ENCODE measurements at regions not wholly inside any gene's neighbourhood (a gene's known extent, or its start where the extent isn't known, plus 50 kb on each side); places are given as distances from the start of the nearest gene placed in this dataset.

GRCh38 chr12:98037401-98038140 lies 477.8 kb upstream of the TMPO start:
- DNase-seq (ENCODE audit: insufficient read length, low spot score) (no peak), FAIRE-seq (no peak)
- TF ChIP-seq CTCF (IDR thresholded peaks at IDR 0.05; ENCODE audit: insufficient read depth, missing control alignments) = no peak

DNA sequence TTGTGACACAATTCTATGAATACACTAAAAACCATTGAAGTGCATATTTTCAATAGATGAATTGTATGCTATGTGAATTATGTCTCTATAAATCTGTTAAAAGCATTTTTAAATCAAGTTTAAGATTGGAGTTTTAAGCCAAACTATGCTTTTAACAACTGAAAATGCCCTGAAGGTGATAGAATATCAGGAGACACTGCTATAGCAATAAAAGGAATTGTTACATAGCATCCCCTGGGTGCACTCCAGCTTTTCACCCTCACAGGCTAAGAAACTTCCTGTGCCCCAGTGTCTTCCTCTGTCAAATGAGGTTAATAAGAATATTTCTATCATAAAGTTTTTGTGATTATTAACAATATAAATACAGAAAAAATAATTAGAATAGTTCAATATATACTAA lies 472.7 kb upstream of the TMPO start:
- FAIRE-seq (no peak), DNase-seq (ENCODE audit: insufficient read length, low spot score) (no peak)
- TF ChIP-seq CTCF (IDR thresholded peaks at IDR 0.05; ENCODE audit: insufficient read depth, missing control alignments) = no peak

GRCh38 chr12:98045395-98045794 lies 470.0 kb upstream of the TMPO start:
- FAIRE-seq (no peak), DNase-seq (ENCODE audit: insufficient read length, low spot score) (no peak)
- no peak for TF ChIP-seq CTCF (IDR thresholded peaks at IDR 0.05; ENCODE audit: insufficient read depth, missing control alignments)

- FAIRE-seq (no peak), DNase-seq (ENCODE audit: insufficient read length, low spot score) (no peak)
- TF ChIP-seq CTCF (IDR thresholded peaks at IDR 0.05; ENCODE audit: insufficient read depth, missing control alignments) = no peak
Measured at GRCh38 chr12:98048326-98048725, 467.1 kb upstream of the TMPO start.

DNA sequence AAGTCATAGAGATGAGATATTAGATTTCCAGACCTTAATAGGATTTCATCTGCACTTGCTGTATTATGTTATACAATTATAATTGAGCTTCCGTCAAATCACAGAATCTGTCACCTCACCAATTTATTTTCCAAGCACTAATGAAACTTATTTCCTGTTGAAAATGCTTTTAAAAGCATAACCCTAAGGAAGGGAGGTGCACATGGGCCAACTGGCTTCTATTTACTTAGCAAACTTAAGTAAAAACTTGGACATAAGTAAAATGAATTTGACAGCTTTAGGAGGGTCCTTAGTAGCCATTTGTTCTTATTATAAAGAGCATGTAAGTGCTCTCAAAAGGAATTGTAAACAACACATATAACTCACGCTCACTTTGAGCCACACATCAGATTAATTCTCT lies 462.2 kb upstream of the TMPO start:
- FAIRE-seq = no peak
- no peak for DNase-seq (ENCODE audit: insufficient read length, low spot score)
- TF ChIP-seq CTCF (IDR thresholded peaks at IDR 0.05; ENCODE audit: insufficient read depth, missing control alignments) = no peak

DNA sequence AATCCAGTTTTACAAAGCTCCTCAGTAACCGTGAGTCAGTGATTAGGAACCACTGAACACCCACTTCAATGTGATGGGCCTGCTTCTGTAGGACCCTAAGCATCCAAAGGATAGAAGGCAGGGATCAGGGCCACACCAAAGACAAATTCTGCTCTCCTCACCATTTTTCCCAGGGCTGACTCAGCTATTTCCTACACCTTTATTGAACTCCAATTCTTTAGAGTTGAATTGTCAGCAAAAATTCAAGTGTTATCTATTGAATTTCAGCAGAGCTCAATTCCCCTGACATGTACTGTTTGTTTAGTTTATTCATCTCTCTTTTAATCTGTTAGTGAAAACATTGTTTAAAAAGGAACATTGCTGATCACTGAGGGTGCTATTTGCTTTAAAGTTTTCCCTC lies 457.7 kb upstream of the TMPO start:
- no peak for TF ChIP-seq CTCF (IDR thresholded peaks at IDR 0.05; ENCODE audit: insufficient read depth, missing control alignments)
- no peak for FAIRE-seq
- DNase-seq (ENCODE audit: insufficient read length, low spot score) = no peak

DNA sequence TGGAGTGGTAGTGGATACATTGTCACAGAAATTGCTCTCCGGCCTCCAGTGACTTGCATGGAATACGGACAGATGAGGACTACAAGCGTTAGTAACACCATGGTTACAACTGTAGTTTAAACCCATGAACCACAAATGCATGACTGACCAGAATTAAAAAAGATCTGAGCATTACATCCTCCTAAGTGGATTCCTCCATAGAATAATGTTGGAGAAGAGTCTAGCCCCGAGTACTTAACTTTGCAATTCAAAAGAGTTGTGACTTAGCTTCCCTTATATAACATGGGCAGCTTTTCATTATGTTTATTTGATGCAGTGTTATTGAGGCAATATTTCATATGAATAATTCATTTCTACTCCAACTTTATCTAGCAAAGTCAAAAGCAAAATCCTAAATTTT lies 457.2 kb upstream of the TMPO start:
- FAIRE-seq (no peak), DNase-seq (ENCODE audit: insufficient read length, low spot score) (no peak)
- no peak for TF ChIP-seq CTCF (IDR thresholded peaks at IDR 0.05; ENCODE audit: insufficient read depth, missing control alignments)
